ENCODE measurements at regions not wholly inside any gene's neighbourhood (a gene's known extent, or its start where the extent isn't known, plus 50 kb on each side); places are given as distances from the start of the nearest gene placed in this dataset.

DNA sequence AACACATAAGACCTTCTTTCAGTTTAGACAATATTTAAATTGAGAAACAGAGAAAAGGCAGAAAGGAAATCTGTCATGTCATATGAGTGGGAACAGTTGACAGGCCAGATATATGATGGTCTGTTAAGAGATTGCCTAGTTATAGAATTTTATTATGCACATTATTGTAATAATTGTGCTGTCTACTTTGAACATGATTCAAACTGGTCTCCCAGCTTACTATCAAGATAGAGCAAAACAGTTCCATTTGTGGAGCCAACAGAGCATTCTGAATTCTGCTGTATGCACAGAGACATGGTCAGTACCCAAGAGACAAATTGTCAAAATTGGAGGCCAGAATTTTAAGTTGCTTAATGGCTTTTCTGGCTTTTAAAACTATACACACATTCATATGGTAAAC is 139.4 kb downstream of the FBXO8 start:
- TF ChIP-seq POLR2AphosphoS5 (IDR thresholded peaks at IDR 0.05) = no peak
- TF ChIP-seq, protein P1, sequence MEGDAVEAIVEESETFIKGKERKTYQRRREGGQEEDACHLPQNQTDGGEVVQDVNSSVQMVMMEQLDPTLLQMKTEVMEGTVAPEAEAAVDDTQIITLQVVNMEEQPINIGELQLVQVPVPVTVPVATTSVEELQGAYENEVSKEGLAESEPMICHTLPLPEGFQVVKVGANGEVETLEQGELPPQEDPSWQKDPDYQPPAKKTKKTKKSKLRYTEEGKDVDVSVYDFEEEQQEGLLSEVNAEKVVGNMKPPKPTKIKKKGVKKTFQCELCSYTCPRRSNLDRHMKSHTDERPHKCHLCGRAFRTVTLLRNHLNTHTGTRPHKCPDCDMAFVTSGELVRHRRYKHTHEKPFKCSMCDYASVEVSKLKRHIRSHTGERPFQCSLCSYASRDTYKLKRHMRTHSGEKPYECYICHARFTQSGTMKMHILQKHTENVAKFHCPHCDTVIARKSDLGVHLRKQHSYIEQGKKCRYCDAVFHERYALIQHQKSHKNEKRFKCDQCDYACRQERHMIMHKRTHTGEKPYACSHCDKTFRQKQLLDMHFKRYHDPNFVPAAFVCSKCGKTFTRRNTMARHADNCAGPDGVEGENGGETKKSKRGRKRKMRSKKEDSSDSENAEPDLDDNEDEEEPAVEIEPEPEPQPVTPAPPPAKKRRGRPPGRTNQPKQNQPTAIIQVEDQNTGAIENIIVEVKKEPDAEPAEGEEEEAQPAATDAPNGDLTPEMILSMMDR (IDR thresholded peaks at IDR 0.05) = no peak
